SK-N-SH treated with all-trans-retinoic acid at 6 μM for 48 hours (cell line): ENCODE measurements at regions not wholly inside any gene's neighbourhood (a gene's known extent, or its start where the extent isn't known, plus 50 kb on each side); places are given as distances from the start of the nearest gene placed in this dataset.

Source experiments
- CSDC2 ChIP-seq: fragments of 250-450 bp; sonication (Bioruptor Pico); IDR thresholded peaks from 2 replicates; pipeline ENCODE4 v1.5.0; 2020; ENCODE audit warnings: mild to moderate bottlenecking, moderate library complexity
- OSR1 ChIP-seq: fragments of 250-450 bp; sonication (Bioruptor Pico); IDR thresholded peaks from 2 replicates; pipeline ENCODE4 v1.8.0; 2022; ENCODE audit warnings: moderate library complexity, mild to moderate bottlenecking, inconsistent platforms
- RARB ChIP-seq: fragments of 250-450 bp; sonication (Bioruptor Pico); IDR thresholded peaks from 2 replicates; pipeline ENCODE4 v1.8.0; 2021; ENCODE audit warnings: mild to moderate bottlenecking, moderate library complexity
- TOX ChIP-seq: fragments of 250-450 bp; sonication (Bioruptor Pico); IDR thresholded peaks from 2 replicates; pipeline ENCODE4 v1.8.0; 2021; ENCODE audit warnings: mild to moderate bottlenecking, moderate library complexity, borderline replicate concordance
- TSHZ2 ChIP-seq: fragments of 250-450 bp; sonication (Bioruptor Pico); IDR thresholded peaks from 2 replicates; pipeline ENCODE4 v1.5.0; 2020; ENCODE audit warnings: mild to moderate bottlenecking, moderate library complexity
- ZFP30 ChIP-seq: fragments of 450-650 bp; formaldehyde crosslinking; IDR thresholded peaks from 2 replicates; pipeline ENCODE4 v1.5.0; 2022; ENCODE audit warnings: mild to moderate bottlenecking, moderate library complexity
- TF ChIP-seq, protein P1 (sequence below): fragments of 250-450 bp; sonication (Bioruptor Pico); IDR thresholded peaks from 2 replicates; pipeline ENCODE4 v1.8.0; 2020; ENCODE audit warnings: mild to moderate bottlenecking, moderate library complexity, borderline replicate concordance

- no peak for TF ChIP-seq CSDC2 (CRISPR knock-in tag)
- TF ChIP-seq OSR1: no peak
- TF ChIP-seq, protein P1, sequence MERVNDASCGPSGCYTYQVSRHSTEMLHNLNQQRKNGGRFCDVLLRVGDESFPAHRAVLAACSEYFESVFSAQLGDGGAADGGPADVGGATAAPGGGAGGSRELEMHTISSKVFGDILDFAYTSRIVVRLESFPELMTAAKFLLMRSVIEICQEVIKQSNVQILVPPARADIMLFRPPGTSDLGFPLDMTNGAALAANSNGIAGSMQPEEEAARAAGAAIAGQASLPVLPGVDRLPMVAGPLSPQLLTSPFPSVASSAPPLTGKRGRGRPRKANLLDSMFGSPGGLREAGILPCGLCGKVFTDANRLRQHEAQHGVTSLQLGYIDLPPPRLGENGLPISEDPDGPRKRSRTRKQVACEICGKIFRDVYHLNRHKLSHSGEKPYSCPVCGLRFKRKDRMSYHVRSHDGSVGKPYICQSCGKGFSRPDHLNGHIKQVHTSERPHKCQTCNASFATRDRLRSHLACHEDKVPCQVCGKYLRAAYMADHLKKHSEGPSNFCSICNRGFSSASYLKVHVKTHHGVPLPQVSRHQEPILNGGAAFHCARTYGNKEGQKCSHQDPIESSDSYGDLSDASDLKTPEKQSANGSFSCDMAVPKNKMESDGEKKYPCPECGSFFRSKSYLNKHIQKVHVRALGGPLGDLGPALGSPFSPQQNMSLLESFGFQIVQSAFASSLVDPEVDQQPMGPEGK (CRISPR knock-in tag): no peak
- TF ChIP-seq RARB (CRISPR knock-in tag): no peak
- no peak for TF ChIP-seq TOX (CRISPR knock-in tag)
- no peak for TF ChIP-seq ZFP30 (CRISPR knock-in tag)
- TF ChIP-seq TSHZ2 (CRISPR knock-in tag): no peak
Measured at GRCh38 chr2:211259831-211260476, 703.6 kb downstream of the CPS1 start.
